ENCODE measurements at regions not wholly inside any gene's neighbourhood (a gene's known extent, or its start where the extent isn't known, plus 50 kb on each side); places are given as distances from the start of the nearest gene placed in this dataset.
"Not testable (repeated sequence)": the region's sequence is repeated elsewhere in the genome, so short reads cannot be mapped to it uniquely, and the experiment has no call there.

DNA sequence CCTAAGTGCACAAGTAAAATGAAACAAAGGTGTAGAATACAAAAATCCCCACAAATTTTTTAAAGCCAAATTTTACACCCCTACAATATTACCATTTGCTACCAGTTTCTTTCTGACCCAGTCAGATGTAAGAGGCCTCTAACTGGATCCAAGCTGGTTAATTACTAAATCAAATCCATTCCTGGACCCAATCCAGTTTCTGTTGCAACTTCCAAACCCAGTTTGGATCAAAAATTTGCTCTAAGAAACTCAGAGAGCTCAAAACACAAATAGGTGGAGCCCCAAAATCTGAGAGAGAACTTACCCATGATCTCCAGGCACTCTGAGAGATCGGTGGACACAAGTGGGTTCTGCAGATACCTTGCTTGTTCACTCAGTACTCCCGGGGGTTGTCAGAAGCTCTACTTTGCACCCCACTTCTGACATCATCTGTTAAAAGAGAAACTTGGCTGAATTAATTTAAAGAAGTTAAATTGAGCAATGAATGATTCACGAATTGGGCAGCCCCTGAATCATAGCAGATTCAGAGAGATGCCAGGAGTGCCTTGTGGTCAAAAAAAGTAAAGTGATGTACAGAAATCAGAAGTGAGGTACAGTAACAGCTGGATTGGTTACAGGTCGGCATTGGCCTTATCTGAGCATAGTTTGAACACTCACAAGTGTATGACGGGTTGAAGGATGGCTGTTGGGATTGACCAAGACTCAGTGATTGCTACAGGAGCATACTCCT lies 448.0 kb downstream of the KCNT2 start:
- no peak for DNase-seq

DNA sequence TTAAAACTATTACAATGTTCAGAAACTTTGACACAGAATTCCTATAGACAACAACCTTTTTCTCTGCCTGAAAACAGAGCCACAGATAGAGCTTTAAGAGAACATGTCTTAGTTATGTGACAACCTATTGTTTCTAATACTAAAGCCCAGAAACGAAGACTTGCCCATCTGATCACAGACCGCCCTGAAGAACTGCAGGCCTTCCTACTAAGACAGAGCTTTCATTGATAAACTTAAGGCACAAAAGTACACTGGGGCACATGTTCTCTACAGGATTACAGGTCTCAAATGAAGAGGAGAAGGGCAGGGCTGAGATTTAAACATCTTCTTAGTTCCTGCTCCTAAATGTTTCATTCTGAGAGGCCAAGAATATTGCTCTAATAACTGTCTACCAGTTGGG lies 452.7 kb downstream of the KCNT2 start:
- no peak for DNase-seq

DNA sequence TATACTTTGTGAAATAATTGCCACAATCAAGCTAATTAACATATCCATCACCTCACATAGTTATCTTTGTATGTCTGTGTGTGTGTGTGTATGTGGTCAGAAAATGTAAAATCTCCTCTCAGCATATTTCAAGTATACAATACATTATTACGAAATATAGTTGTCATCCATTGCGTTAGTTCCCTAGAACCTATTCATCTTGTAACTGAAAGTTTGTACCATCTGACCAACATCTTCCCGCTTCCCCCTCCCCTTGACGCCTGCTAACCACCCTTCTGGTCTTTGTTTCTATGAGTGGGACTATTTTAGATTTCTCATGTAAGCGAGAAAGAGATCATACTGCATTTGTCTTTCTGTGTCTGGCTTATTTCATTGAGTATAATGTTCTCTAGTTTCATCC lies 455.3 kb downstream of the KCNT2 start:
- DNase-seq = no peak

DNA sequence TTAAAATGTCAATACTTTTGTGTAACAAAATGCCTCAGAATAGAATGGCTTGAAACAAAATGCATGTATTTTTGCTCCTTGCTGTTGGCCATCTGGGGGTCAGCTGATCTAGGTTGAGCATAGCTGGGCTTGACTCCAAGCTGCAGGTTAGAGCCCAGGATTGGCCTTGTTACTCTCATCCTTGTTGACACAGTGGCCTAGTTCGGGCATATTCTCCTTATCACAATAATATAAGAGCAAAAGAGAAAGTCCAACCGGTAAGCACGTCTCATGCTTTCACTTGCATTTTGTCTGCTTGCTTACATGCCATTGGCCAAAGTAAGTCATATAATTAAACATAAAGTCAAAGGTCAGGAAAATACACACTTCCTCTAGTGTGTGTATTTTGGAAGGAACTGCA lies 456.2 kb downstream of the KCNT2 start:
- DNase-seq = no peak

DNA sequence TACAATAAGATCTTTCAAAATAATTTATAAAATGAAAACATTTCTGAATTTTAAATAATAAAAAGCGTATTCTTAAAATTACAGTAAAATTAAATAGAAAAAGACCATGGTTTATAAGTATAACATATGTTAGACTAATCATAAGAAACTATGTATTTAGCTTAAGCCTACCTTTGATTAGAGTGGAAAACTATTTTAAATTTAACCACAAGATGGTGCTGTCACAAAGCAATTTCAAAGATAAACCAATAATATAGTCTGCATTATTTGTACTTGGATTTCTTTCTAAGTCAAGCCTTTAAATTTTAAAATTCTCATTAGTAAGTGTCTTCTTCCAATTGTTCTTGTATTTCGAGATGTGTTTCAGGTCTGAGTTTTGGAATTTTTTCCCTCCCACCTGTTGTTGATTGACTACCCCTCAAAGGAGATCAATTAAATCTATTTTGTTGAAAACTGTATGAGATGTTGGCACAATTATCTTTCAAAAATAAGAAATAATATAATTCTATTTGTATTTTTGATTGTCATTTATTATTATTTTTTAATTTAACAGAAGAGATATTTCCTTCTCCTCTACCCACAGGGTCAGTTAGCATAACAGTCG lies 459.8 kb downstream of the KCNT2 start:
- no peak for DNase-seq

DNA sequence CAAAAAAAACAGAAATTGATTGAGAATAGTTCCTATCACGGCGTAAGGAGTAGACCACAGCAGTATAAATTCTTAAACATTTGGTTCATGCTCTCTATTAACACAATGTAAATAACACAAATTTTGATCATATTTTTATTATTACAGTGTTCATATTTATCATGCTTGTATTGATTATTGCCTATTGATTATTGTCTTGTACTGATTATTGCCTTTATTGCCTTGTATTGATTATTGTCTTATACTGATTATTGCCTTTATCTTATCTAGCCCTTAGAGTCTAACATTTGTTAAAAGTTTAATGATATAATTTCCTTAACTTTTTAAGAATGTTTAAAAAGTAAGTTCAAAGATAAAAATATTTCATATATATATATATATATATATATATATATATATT lies 460.7 kb downstream of the KCNT2 start:
- DNase-seq = no peak

DNA sequence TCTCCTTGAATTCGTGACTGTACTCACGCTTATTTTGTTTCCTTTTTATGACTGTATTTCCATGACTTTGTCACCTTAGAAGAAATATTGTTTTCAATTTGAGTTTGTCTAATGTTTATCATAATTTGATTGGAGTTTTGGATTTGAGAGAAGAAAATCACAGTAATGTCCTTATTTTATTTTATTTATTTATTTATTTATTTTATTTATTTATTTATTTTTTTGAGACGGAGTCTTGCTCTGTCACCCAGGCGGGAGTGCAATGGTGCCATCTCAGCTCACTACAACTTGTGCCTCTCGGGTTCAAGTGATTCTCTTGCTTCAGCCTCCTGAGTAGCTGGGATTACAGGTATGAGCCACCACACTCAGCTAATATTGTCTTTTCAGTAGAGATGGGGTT lies 463.1 kb downstream of the KCNT2 start:
- not testable (repeated sequence) for DNase-seq

DNA sequence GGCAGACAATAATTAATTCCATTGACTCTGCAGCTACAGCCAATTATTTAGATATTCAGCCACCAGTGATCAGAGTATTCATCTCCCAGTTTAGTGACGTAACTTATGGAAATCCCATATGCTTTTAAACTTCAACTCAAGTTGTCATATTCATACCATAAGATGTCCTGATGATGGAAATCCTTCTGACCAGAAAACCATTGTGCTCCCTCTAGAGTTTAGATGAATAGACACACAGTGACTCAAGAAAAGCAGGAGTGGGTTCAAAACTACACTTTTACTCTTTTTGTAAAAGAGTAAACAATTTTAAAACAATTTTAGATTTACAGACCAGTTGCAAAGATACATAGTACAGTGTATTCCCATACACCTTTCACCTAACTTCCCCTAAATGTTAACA lies 463.7 kb downstream of the KCNT2 start:
- no peak for DNase-seq

DNA sequence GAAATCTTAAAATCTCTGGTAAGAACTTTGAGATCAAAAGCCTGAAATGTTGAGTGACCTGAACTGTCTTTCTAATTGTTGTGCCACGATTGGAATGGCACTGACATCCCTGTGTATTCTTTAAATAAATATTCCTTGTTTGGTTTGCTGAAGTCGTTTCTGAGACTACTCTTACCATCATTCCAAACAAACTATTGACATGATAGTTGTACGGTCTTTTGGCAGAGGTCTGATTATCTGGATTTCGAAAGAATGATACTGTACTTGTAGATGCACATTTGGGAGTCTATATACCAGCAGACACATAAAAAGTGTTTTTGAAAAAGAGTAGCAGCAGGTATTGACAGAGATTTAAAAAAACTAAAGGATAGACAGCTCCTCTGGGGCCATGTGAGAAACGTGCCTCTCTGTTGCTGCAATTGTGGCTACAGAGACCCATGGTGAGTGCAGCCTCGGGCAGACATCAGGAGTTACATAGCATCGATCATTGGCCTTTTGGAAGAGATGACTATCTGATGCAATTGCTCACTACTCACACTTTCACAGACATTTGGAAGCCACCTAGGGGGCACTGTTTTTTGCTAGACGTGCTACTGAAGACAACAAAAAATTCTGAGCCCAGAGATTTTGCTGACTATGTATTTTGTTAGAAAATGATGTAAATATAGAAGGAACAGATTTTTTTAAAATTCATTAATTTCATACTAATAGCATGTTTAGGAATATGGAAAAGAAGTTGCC lies 464.5 kb downstream of the KCNT2 start:
- no peak for DNase-seq

DNA sequence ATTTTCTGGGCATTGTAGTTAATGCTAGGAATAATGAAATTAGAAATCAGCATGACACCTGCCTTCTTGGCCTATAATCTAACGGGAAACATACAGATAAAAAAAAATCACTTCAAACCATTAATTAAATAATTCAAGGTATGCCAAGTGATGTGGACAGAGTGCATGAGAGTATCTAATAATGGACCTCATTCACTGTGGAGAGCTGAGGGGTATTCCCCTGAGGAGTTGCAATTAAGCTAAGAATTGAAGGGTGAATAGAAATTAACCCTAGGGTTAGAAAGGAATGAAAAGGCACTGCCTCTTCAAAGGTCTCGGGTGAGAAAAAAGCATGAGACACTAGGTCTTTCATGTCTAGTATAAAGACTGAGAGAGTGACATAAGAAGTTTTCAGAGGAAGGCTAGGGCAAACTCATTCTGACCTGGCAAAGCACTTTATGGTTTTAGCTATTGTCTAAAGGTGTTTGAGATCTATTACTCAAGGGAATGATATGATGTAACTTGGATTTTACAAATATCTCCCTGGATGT lies 466.1 kb downstream of the KCNT2 start:
- DNase-seq = no peak

DNA sequence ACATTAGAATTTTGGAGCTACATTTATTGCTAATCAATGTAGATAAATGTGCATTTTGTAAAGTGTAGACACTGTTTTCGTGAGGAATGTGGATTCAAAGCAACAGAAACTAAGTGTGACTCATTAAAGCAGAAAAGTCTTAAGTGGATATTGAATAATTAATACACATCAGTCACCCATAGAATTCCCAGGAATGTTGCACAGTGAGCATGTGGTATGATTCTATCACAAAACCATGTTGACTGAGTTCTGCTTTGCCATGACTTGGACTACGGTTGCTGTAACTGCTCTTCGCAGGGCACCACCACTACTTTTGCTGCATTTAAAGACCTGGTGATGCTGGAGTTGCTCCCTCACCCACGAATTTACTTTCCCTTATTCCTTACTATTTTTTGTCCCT lies 471.8 kb downstream of the KCNT2 start:
- no peak for DNase-seq

DNA sequence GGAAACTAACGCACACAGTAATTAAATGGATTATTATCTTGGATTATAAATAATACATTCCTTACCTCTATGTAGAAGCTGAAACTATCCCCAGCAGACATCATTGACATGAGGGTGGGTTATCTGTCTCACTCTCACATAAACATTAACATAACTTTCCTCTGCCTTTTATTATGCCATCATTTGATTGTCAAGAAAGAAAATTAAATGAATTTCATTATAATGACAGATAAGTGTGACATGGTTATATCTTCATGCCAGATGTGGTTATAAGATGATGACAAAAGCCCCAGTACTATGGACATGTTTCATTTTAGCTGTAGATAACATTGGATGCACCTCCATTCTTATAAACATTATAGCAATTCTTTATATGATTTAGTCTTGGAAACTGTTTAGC lies 476.5 kb downstream of the KCNT2 start:
- DNase-seq = no peak

DNA sequence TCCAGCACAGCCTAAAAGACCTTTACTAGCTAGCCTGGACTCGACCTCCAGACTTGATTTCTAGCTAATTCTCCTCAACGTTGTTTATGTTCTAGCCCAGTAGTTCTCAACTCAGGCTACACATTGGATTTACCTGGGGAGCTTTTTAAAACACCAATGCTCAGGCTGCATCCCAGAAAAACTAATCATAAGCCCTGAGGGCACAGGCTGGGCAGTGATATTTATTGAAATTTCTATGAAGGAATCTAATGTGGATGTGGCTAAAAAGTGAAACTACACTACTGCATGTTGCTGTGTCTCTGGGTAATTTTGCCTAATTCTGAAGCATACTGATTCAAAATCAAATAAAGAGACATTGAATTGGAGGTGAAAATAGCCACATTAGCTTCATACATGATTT lies 479.4 kb downstream of the KCNT2 start:
- no peak for DNase-seq

DNA sequence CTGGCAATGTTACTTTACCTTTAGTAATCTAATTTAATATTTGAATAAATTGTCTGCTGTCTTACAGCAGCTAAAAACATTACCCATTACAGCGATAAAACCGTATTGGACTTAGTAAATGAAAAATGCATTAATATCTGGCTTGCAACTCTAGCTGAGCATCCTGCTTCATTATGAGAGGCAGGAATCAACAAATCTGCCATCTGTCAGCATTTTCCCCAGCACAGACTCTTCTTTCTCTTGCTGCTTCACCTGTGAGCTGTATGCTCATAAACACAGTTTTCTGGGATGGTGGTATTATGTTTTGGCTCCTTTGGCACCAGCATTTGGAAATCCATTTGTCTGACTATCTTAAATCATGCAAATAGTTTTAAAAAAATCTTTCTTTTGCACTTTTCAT lies 487.1 kb downstream of the KCNT2 start:
- DNase-seq = no peak

DNA sequence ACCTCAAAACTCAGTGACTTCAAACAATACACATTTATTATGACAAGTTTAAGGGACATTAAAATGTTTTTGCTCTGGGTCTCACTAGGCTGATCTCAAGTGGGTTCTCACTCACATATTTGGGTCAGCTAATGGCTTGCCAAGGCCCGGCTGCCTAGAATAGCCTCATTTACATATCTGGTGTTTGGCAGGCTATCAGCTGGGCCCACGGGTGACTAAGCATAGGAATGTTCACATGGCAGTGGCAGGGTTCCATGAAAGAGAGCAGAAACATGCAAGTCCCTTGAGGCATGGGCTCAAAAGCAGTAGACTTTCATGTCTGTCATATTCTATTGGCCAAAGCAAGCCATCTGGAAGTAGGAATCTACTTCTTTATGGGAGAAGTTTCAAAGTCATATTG lies 492.6 kb downstream of the KCNT2 start:
- no peak for DNase-seq

DNA sequence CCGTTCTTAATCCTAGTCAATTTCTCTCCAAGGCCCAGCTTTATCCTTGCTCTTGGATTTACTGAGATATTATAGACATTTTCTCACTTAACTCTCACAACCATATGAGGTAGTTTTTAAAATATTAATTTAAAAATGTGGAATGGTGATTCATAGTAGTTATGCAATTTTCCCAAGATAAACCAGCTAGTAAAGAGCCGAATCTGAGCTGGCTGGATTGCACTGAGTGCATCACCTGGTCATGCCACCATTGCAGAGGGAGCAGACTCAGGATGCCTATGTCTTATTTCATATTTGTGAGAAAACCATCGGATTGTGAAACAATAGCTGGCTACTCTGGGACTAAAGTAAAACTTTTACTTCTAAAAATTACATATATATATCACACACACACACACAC lies 494.0 kb downstream of the KCNT2 start:
- DNase-seq = no peak

DNA sequence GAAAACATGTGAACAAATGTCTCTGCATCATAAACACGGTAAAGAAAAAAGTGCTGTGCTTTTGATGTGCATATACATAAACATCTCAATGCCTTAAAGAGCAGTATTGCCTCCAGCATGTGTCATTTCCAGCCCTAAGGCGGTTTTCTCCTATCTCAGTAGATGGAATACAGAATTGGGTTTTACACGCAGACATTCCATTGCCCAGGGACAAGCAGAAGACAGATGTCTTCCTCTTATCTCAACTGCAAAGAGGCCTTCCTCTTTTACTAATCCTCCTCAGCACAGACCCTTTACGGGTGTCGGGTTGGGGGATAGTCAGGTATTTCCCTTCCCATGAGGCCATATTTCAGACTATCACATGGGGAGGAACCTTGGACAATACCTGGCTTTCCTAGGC lies 499.2 kb downstream of the KCNT2 start:
- not testable (repeated sequence) for DNase-seq

DNA sequence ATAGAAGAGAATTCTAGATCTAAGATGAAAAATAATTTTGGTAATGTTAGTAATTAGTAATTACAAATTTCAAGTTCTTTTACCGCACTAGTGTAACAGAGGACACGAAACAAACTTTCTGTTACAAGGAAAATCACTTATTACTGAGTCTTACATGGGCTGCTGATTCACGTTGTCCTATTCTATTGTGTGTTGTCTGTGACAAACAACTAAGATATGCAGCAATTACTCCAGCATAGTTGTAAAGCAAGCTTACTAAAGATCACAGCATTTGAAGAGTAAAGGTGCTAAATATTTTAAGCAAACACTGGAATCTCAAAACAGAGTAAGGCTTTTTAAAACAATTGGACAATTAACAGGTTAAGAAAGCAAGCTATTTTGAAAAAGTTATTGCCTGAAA lies 502.3 kb downstream of the KCNT2 start:
- no peak for DNase-seq

DNA sequence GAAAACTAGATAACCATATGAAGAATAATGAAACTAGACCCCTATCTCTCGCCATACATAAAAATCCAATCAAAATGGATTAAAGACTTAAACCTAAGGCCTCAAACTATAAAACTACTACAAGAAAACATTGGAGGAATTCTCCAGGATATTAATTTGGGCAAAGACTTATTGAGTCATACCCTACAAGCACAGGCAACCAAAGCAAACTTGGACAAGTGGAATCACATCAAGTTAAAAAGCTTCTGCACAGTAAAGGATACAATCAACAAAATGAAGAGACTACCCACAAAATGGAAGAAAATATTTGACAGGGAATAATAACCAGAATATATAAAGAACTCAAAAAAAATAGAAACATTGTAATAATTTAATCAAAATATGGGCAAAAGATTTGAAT lies 505.4 kb downstream of the KCNT2 start:
- DNase-seq = no peak

DNA sequence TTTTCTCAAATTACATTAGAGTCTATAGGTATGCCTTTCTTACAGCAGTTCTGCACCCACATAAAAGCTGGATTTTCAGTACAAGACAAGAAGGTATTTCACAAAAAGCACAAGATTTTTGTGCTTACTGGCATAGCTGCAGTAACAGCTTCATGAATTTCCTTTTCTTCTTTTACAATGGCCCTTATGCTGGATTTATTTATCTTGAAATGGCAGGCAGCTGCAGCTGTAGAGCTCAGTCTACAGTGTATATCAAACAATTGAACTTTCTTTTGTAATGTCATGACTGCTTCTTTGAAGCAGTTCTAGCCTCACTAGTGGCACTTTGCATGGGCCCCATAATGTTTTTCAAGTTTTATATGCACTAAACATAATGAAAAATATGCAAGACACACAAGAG lies 510.2 kb downstream of the KCNT2 start:
- DNase-seq = no peak

DNA sequence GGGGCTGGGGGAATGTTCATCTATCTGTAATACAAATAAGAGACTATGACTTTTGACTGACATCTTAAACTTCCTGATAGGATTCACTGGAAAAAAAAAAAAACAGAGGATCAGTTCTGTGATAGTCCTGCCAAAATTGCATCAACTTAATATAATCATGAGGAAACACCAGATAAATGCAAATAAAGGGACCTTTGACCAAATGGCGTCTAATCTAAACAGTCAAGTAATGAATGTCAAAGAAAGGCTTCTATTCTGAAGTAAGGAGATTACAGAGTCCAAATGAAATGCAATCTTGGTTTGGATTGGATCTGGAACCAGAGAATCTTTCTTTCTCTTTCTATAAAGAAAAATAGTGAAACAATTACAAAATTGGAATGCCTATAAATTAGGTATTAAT lies 513.4 kb downstream of the KCNT2 start:
- no peak for DNase-seq

DNA sequence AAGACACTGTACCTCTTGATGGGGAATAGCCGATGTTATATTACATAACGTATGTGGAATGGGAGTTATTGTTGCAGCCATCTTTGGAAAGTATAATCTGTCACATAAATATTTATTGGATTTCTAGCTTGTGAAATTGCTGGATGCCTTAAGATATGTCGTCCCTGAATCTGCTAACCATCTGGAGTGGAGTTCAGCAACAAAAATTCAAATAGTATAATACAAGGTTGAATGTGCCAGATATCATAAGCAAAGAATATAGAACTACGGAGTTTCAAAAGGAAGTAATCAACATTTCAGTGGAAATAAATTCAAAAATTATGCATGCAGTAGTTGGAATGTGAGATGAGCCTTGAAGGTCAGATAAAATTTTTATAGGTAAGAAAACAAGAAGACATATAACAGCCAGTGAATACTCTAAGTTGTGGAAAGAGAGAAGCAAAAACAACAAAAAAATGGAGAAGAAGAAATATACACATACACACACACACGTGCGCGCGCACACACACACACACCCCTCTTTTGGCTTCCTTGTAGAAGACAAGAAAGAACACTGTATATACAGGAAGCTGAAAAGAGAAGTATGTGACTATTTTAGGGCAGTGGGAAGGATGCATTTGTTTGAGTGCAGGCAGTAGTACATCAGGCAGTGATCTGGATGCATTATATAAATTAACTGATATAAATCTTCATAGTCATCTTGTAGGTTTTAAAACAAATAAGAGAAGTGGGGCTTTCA lies 516.7 kb downstream of the KCNT2 start:
- DNase-seq = no peak

DNA sequence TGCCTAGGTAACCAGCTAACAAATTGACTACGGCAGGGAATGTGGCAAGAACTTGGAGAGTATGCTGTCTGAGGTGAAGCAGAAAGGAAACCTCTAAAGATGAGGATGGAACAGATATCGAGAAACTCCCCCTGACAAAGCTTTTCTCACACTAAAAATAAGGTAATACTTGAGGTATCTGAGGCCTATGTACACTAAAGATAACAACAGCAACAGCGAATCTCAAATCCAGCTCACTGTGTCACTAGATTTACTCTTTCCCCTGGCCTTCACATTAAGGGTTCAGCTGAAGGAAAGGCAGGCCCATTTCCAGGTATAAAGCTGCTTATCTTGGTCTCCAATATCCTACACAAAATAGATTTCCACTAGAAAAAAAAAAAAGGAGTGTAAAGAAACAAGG lies 518.0 kb downstream of the KCNT2 start:
- DNase-seq = no peak
